ENCODE measurements at regions not wholly inside any gene's neighbourhood (a gene's known extent, or its start where the extent isn't known, plus 50 kb on each side); places are given as distances from the start of the nearest gene placed in this dataset.

- H2AK5ac ChIP-seq (ENCODE audit: low read depth, low read length) = no peak overlapping the region
- FAIRE-seq (no peak), DNase-seq (ENCODE audit: low read depth in 1 of 2, low spot score in 2 of 2) (no peak)
- H3K9me3 ChIP-seq (ENCODE audit: insufficient read depth in 2 of 2, low read depth in 1 of 2, low read length in 1 of 2) = no peaks in the 10 kb centered on the region
- H3K56ac ChIP-seq (replicated peaks; ENCODE audit: insufficient read length, low read depth, low read length) = no peak overlapping the region
- H3K18ac ChIP-seq (ENCODE audit: extremely low read depth, low read length) = no peak overlapping the region
- no peaks in the 10 kb centered on the region for H3K79me1 ChIP-seq (ENCODE audit: low read depth, low read length)
- no peak overlapping the region for H3K23ac ChIP-seq (ENCODE audit: insufficient read length)
- CTCF ChIA-PET (ENCODE audit: partially characterized antibody) = no interaction called here
- H2BK5ac ChIP-seq (ENCODE audit: low read depth, low read length) = no peak overlapping the region
- H4K5ac ChIP-seq (ENCODE audit: insufficient read length, low read depth, low read length) = no peak overlapping the region
- H2BK20ac ChIP-seq (ENCODE audit: low read length) = no peak overlapping the region
- no peak for TF ChIP-seq RNF2 (IDR thresholded peaks at IDR 0.05; ENCODE audit: borderline replicate concordance, low read depth, low read length, missing control alignments, poor library complexity, severe bottlenecking)
- TF ChIP-seq CEBPB (IDR thresholded peaks at IDR 0.05; ENCODE audit: low read depth, low read length) = 0 out of 2 replicates have a peak, but pooled peaks have one; percentile 6
- no peaks in the 10 kb centered on the region for H3K27me3 ChIP-seq (replicated peaks in 1 of 4; ENCODE audit: control insufficient read depth in 3 of 4, extremely low read depth in 1 of 4, insufficient read depth in 3 of 4, low read length in 3 of 4)
- no peak overlapping the region for H2BK120ac ChIP-seq (replicated peaks; ENCODE audit: low read depth, low read length)
- no peak overlapping the region for H2BK12ac ChIP-seq (ENCODE audit: low read depth, low read length)
- POLR2A ChIA-PET (ENCODE audit: partially characterized antibody) = no interaction called here
- WGBS, 2 experiments (ENCODE audit: extremely low coverage in 1 of 2, insufficient coverage in 1 of 2, insufficient read length in 1 of 2, insufficient replicate concordance in 2 of 2, low coverage in 1 of 2, low lambda C conversion rate in 2 of 2, missing lambda C conversion rate in 1 of 2) = 94% methylated on average over 11 of the region's 11 CpGs; no CpG with 5 or more reads in 1 of the 2 experiments
- no peaks in the 10 kb centered on the region for H3K79me2 ChIP-seq (ENCODE audit: control insufficient read depth in 1 of 2, insufficient read depth in 2 of 2, low read length in 2 of 2)
- no peak overlapping the region for H3K4ac ChIP-seq (replicated peaks; ENCODE audit: insufficient read length, low read depth, low read length)
- no peak overlapping the region for H3K27ac ChIP-seq (ENCODE audit: low read depth, low read length)
- no peaks in the 10 kb centered on the region for H4K20me1 ChIP-seq (replicated peaks in 1 of 2; ENCODE audit: control insufficient read depth in 1 of 2, insufficient read depth in 2 of 2, low read length in 2 of 2)
- no peak overlapping the region for H4K91ac ChIP-seq (replicated peaks; ENCODE audit: insufficient read length, low read length)
- no peak overlapping the region for H2AFZ ChIP-seq (ENCODE audit: low read length)
- no peak overlapping the region for H3K4me3 ChIP-seq (ENCODE audit: extremely low read depth in 1 of 4, insufficient read depth in 2 of 4, low read depth in 3 of 4, low read length in 4 of 4)
- no peak overlapping the region for H4K8ac ChIP-seq (ENCODE audit: extremely low read depth, insufficient read depth, low read length)
- H3K36me3 ChIP-seq (ENCODE audit: control insufficient read depth in 2 of 4, insufficient read depth in 4 of 4, low read length in 3 of 4) = no peaks in the 10 kb centered on the region
- no peak overlapping the region for H2BK15ac ChIP-seq (ENCODE audit: low read length)
- H3K4me1 ChIP-seq (replicated peaks in 1 of 4; ENCODE audit: control insufficient read depth in 3 of 4, insufficient read depth in 4 of 4, low read length in 3 of 4) = no peaks in the 10 kb centered on the region
- no peaks in the 10 kb centered on the region for H3K23me2 ChIP-seq (ENCODE audit: low read depth, low read length)
- no peak overlapping the region for H3K9ac ChIP-seq (replicated peaks in 1 of 4; ENCODE audit: extremely low read depth in 1 of 4, low read depth in 3 of 4, low read length in 3 of 4)
- no peak overlapping the region for H3K4me2 ChIP-seq (ENCODE audit: insufficient read depth in 1 of 2, low read depth in 2 of 2, low read length in 2 of 2)
- no peak overlapping the region for H3K14ac ChIP-seq (ENCODE audit: insufficient read length)
Measured at GRCh38 chr5:86232246-86232645, 385.5 kb upstream of the COX7C start.

Measured in H1 (cell line).